Gastrocnemius medialis (tissue), 4 donors: ENCODE measurements at regions not wholly inside any gene's neighbourhood (a gene's known extent, or its start where the extent isn't known, plus 50 kb on each side); places are given as distances from the start of the nearest gene placed in this dataset.
A peak's percentile ranks its signal among the peaks of the same experiment; 100 is the strongest.

Experiments
- ATAC-seq, 2 donors: fragments of 150-250 bp; one replicate each; pipeline ENCODE4 v1.9.1; 2016
- DNase-seq, 2 donors: peaks; one replicate each; pipeline ENCODE4 v3.0.0-alpha.2; 2019
- H3K27ac ChIP-seq, 4 donors: fragments of 200-600 bp; sonication (generic); 1 replicate in 1 of 4; 2 replicates in 3 of 4; pipeline ENCODE4 v1.5.1; 2016 to 2018; ENCODE audit warnings: mild to moderate bottlenecking in 2 of 4, moderate library complexity in 1 of 4
- H3K27me3 ChIP-seq, 3 donors: fragments of 200-600 bp; sonication (generic) in 2 of 3; 1 replicate in 1 of 3; 2 replicates in 2 of 3; pipeline versions ENCODE4 v1.5.1 to v1.6.0; 2016 to 2019; ENCODE audit warnings: mild to moderate bottlenecking in 1 of 3, moderate library complexity in 1 of 3
- H3K36me3 ChIP-seq, 2 donors: fragments of 200-600 bp; sonication (generic) in 1 of 2; one replicate each; pipeline ENCODE4 v1.5.1; 2017 to 2018
- H3K4me1 ChIP-seq, 2 donors: fragments of 200-600 bp; sonication (generic) in 1 of 2; one replicate each; pipeline ENCODE4 v1.5.1; 2016 to 2017; ENCODE audit warnings: mild to moderate bottlenecking in 2 of 2
- H3K4me3 ChIP-seq, 4 donors: fragments of 200-600 bp; sonication (generic) in 3 of 4; 1 replicate in 1 of 4; 2 replicates in 3 of 4; pipeline ENCODE4 v1.5.1; 2016 to 2019; ENCODE audit warnings: mild to moderate bottlenecking in 2 of 4
- H3K9me3 ChIP-seq, 3 donors: fragments of 200-600 bp; sonication (generic) in 2 of 3; 1 replicate in 1 of 3; 2 replicates in 2 of 3; pipeline ENCODE4 v1.5.1; 2016 to 2019
- CTCF ChIP-seq, 5 experiments: fragments of 450-650 bp in 3 of 5; fragments of 200-600 bp in 2 of 5; sonication (generic) in 2 of 5; IDR thresholded peaks in 4 of 5; conservative IDR thresholded peaks in 1 of 5; 1 replicate in 4 of 5; 2 replicates in 1 of 5; pipeline ENCODE4 v1.5.1; 2016 to 2019; ENCODE audit warnings: antibody characterized with exemption in 5 of 5, mild to moderate bottlenecking in 3 of 5, moderate library complexity in 3 of 5
- POLR2A ChIP-seq, 2 donors: fragments of 450-650 bp; IDR thresholded peaks; one replicate each; pipeline ENCODE4 v1.6.1; 2017; ENCODE audit warnings: antibody characterized with exemption in 2 of 2, mild to moderate bottlenecking in 2 of 2, moderate library complexity in 2 of 2
- in situ Hi-C, 4 donors: fragments of 200-750 bp; cut with MboI; loops; one replicate each; pipeline versions ENCODE4 v1.15.0 to v1.8.0; 2017; ENCODE audit warnings: low sequenced_read_pairs in 4 of 4
- intact Hi-C: fragments of 100-400 bp; cut with DNase I; formaldehyde crosslinking; loops from one replicate; pipeline ENCODE4 v1.15.1; 2023; ENCODE audit warnings: low total_unique reads

- H3K36me3 ChIP-seq = no peaks in the 10 kb centered on the region
- TF ChIP-seq CTCF (IDR thresholded peaks at IDR 0.05 in 4 of 5, conservative IDR thresholded peaks at IDR 0.05 in 1 of 5) = no peak
- no peak for TF ChIP-seq POLR2A (IDR thresholded peaks at IDR 0.05)
These were observed 525.6 kb downstream of the CETN3 start for GRCh38 chr5:89883967-89884366.

GRCh38 chr5:89878140-89879132, 531.1 kb downstream of the CETN3 start:
- H3K36me3 ChIP-seq = no peaks in the 10 kb centered on the region
- H3K4me1 ChIP-seq = no peaks in the 10 kb centered on the region
- TF ChIP-seq POLR2A (IDR thresholded peaks at IDR 0.05) (no peak), CTCF (IDR thresholded peaks at IDR 0.05 in 4 of 5, conservative IDR thresholded peaks at IDR 0.05 in 1 of 5) (no peak)
- H3K9me3 ChIP-seq = no peaks in the 10 kb centered on the region
- intact Hi-C loops (no loop called here), in situ Hi-C loops (no loop called here)
- H3K27ac ChIP-seq = no peak overlapping the region
- no peak overlapping the region for H3K4me3 ChIP-seq
- H3K27me3 ChIP-seq = no peaks in the 10 kb centered on the region
- DNase-seq (no peak), ATAC-seq (no peak)

More at GRCh38 chr5:89883967-89884366, 525.6 kb downstream of the CETN3 start:
- Histone ChIP-seq H3K4me1 (no peaks in the 10 kb centered on the region), H3K27me3 (no peaks in the 10 kb centered on the region), H3K27ac (no peak overlapping the region), H3K4me3 (no peak overlapping the region), H3K9me3 (no peaks in the 10 kb centered on the region)
- intact Hi-C loops = no loop called here
- no peak for ATAC-seq
- DNase-seq = no peak
- in situ Hi-C loops = no loop called here

GRCh38 chr5:89871906-89872305, 537.6 kb downstream of the CETN3 start:
- no peak overlapping the region for H3K27ac ChIP-seq
- H3K36me3 ChIP-seq = no peaks in the 10 kb centered on the region
- TF ChIP-seq CTCF (IDR thresholded peaks at IDR 0.05 in 4 of 5, conservative IDR thresholded peaks at IDR 0.05 in 1 of 5) (no peak), POLR2A (IDR thresholded peaks at IDR 0.05) (no peak)
- H3K27me3 ChIP-seq = no peaks in the 10 kb centered on the region
- intact Hi-C loops = no loop called here
- no peaks in the 10 kb centered on the region for H3K4me1 ChIP-seq
- ATAC-seq (no peak), DNase-seq (no peak)
- H3K4me3 ChIP-seq = peak overlapping the region in 1 of 4 donors; percentile 13
- H3K9me3 ChIP-seq = no peaks in the 10 kb centered on the region
- in situ Hi-C loops = no loop called here

GRCh38 chr5:89869346-89869745, 540.2 kb downstream of the CETN3 start:
- no peak for DNase-seq
- Histone ChIP-seq H3K4me1 (no peaks in the 10 kb centered on the region), H3K27ac (no peak overlapping the region), H3K9me3 (no peaks in the 10 kb centered on the region), H3K4me3 (no peak overlapping the region), H3K27me3 (no peaks in the 10 kb centered on the region), H3K36me3 (no peaks in the 10 kb centered on the region)
- no peak for ATAC-seq
- in situ Hi-C loops (no loop called here), intact Hi-C loops (no loop called here)
- TF ChIP-seq POLR2A (IDR thresholded peaks at IDR 0.05) (no peak), CTCF (IDR thresholded peaks at IDR 0.05 in 4 of 5, conservative IDR thresholded peaks at IDR 0.05 in 1 of 5) (no peak)
